ENCODE measurements at regions not wholly inside any gene's neighbourhood (a gene's known extent, or its start where the extent isn't known, plus 50 kb on each side); places are given as distances from the start of the nearest gene placed in this dataset.

GRCh38 chr2:60302377-60303126, 250.9 kb downstream of the BCL11A start (continued):
- TF ChIP-seq NRF1 (IDR thresholded peaks at IDR 0.05; ENCODE audit: low read depth, low read length) (no peak), TAF7 (optimal IDR thresholded peaks at IDR 0.05; ENCODE audit: borderline replicate concordance, low read depth, low read length) (no peak), GTF2F1 (IDR thresholded peaks at IDR 0.05; ENCODE audit: borderline replicate concordance, low read depth, low read length) (no peak), KDM4A (IDR thresholded peaks at IDR 0.05; ENCODE audit: low read depth, low read length, severe bottlenecking) (no peak), ZNF274 (IDR thresholded peaks at IDR 0.05; ENCODE audit: borderline replicate concordance, extremely low read depth, low read length) (no peak)
